Activated CD8-positive, alpha-beta memory T cell treated with anti-CD3 and anti-CD28 coated beads for 36 hours (primary cell): ENCODE measurements at regions not wholly inside any gene's neighbourhood (a gene's known extent, or its start where the extent isn't known, plus 50 kb on each side); places are given as distances from the start of the nearest gene placed in this dataset.
"Not testable (repeated sequence)": the region's sequence is repeated elsewhere in the genome, so short reads cannot be mapped to it uniquely, and the experiment has no call there.

ENCODE experiments used
- CTCF ChIA-PET: fragments of 350-600 bp; sonication (Branson Sonifier 250); formaldehyde crosslinking; loops from one replicate; lab custom pipeline; 2021; ENCODE audit warnings: antibody characterized with exemption; lab: Charles Lee
- POLR2A ChIA-PET: fragments of 350-600 bp; sonication (Branson Sonifier 250); formaldehyde crosslinking; loops from one replicate; lab custom pipeline; 2021; ENCODE audit warnings: antibody characterized with exemption; lab: Charles Lee

- CTCF ChIA-PET, result no interaction called here
- POLR2A ChIA-PET, result no interaction called here
Measured at GRCh38 chr5:40453689-40454088, 226.0 kb upstream of the PTGER4 start.

- ChIA-PET POLR2A (no interaction called here), CTCF (interaction anchor here (0.9 kb wide), 1 partner anchor 16 kb away, joined by 4 read pairs; no protein-coding TSS in a partner anchor)
Measured at GRCh38 chr5:40452874-40453624, 226.7 kb upstream of the PTGER4 start.

- ChIA-PET POLR2A (no interaction called here), CTCF (no interaction called here)
Measured at GRCh38 chr5:40447438-40447837, 232.3 kb upstream of the PTGER4 start.

GRCh38 chr5:40446910-40447309 lies 232.8 kb upstream of the PTGER4 start:
- POLR2A ChIA-PET, result no interaction called here
- CTCF ChIA-PET, result no interaction called here

GRCh38 chr5:40442346-40442745 lies 237.4 kb upstream of the PTGER4 start:
- CTCF ChIA-PET, result no interaction called here

GRCh38 chr5:40441733-40442132 lies 238.0 kb upstream of the PTGER4 start:
- ChIA-PET CTCF (no interaction called here), POLR2A (interaction anchor here (0.6 to 1.7 kb wide), 2 partner anchors 31 to 164 kb away, joined by 3 to 10 read pairs; no protein-coding TSS in a partner anchor)

More at GRCh38 chr5:40442346-40442745, 237.4 kb upstream of the PTGER4 start:
- POLR2A ChIA-PET, result interaction anchor here (1.7 kb wide), 1 partner anchor 32 kb away, joined by 10 read pairs; no protein-coding TSS in a partner anchor

- CTCF ChIA-PET, result no interaction called here
- POLR2A ChIA-PET, result no interaction called here
Measured at GRCh38 chr5:40440746-40441145, 239.0 kb upstream of the PTGER4 start.

GRCh38 chr5:40439103-40439502 lies 240.6 kb upstream of the PTGER4 start:
- CTCF ChIA-PET, result not testable (repeated sequence)
- POLR2A ChIA-PET, result interaction anchor here (0.6 to 1.0 kb wide), 2 partner anchors 37 to 41 kb away, joined by 3 to 4 read pairs; no protein-coding TSS in a partner anchor

- CTCF ChIA-PET, result not testable (repeated sequence)
- POLR2A ChIA-PET, result interaction anchor here (1.0 kb wide), 1 partner anchor 42 kb away, joined by 3 read pairs; no protein-coding TSS in a partner anchor
Measured at GRCh38 chr5:40438646-40439045, 241.1 kb upstream of the PTGER4 start.

- POLR2A ChIA-PET, result interaction anchor here (0.7 to 2.1 kb wide), 4 partner anchors 27 to 238 kb away, joined by 5 to 16 read pairs (median 6); no protein-coding TSS in a partner anchor
- CTCF ChIA-PET, result interaction anchor here (0.6 to 1.7 kb wide), 8 partner anchors 9 to 301 kb away, joined by 3 to 4 read pairs (median 4); partner anchors contain the start of gene PTGER4
Measured at GRCh38 chr5:40437452-40437861, 242.3 kb upstream of the PTGER4 start.

- ChIA-PET POLR2A (interaction anchor here (0.7 to 2.1 kb wide), 5 partner anchors 24 to 239 kb away, joined by 4 to 16 read pairs (median 5); no protein-coding TSS in a partner anchor), CTCF (interaction anchor here (0.8 to 1.7 kb wide), 6 partner anchors 8 to 252 kb away, joined by 3 to 4 read pairs (median 4); no protein-coding TSS in a partner anchor)
Measured at GRCh38 chr5:40436535-40437237, 243.0 kb upstream of the PTGER4 start.

- POLR2A ChIA-PET, result interaction anchor here (1.5 kb wide), 1 partner anchor 25 kb away, joined by 3 read pairs; no protein-coding TSS in a partner anchor
- CTCF ChIA-PET, result not testable (repeated sequence)
Measured at GRCh38 chr5:40435706-40436105, 244.0 kb upstream of the PTGER4 start.

GRCh38 chr5:40432836-40433235 lies 246.9 kb upstream of the PTGER4 start:
- POLR2A ChIA-PET, result no interaction called here
- CTCF ChIA-PET, result no interaction called here

- CTCF ChIA-PET, result interaction anchor here (0.8 kb wide), 1 partner anchor 21 kb away, joined by 4 read pairs; no protein-coding TSS in a partner anchor
Measured at GRCh38 chr5:40431734-40432133, 248.0 kb upstream of the PTGER4 start.

GRCh38 chr5:40430101-40430710 lies 249.5 kb upstream of the PTGER4 start:
- ChIA-PET POLR2A (interaction anchor here (1.4 kb wide), 1 partner anchor 21 kb away, joined by 5 read pairs; no protein-coding TSS in a partner anchor), CTCF (interaction anchor here (2.0 kb wide), 1 partner anchor 24 kb away, joined by 5 read pairs; no protein-coding TSS in a partner anchor)

More at GRCh38 chr5:40431734-40432133, 248.0 kb upstream of the PTGER4 start:
- POLR2A ChIA-PET, result no interaction called here

GRCh38 chr5:40429258-40430100 lies 250.2 kb upstream of the PTGER4 start:
- CTCF ChIA-PET, result interaction anchor here (2.0 kb wide), 1 partner anchor 23 kb away, joined by 5 read pairs; no protein-coding TSS in a partner anchor
- POLR2A ChIA-PET, result interaction anchor here (1.4 kb wide), 1 partner anchor 20 kb away, joined by 5 read pairs; no protein-coding TSS in a partner anchor

GRCh38 chr5:40428815-40429214 lies 250.9 kb upstream of the PTGER4 start:
- ChIA-PET POLR2A (no interaction called here), CTCF (interaction anchor here (1.1 to 2.0 kb wide), 2 partner anchors 8 to 23 kb away, joined by 3 to 5 read pairs; no protein-coding TSS in a partner anchor)

GRCh38 chr5:40428126-40428525 lies 251.6 kb upstream of the PTGER4 start:
- ChIA-PET CTCF (interaction anchor here (1.1 to 1.2 kb wide), 2 partner anchors 9 to 16 kb away, joined by 3 read pairs; no protein-coding TSS in a partner anchor), POLR2A (no interaction called here)
